SK-N-SH treated with all-trans-retinoic acid at 6 μM for 48 hours (cell line): ENCODE measurements at regions not wholly inside any gene's neighbourhood (a gene's known extent, or its start where the extent isn't known, plus 50 kb on each side); places are given as distances from the start of the nearest gene placed in this dataset.

ENCODE experiments used
- ATAC-seq: fragments of 200-7000 bp; cut with Tn5 transposase; 3 replicates; pipeline ENCODE4 v1.9.1; 2020; ENCODE audit warnings: mild to moderate bottlenecking, moderate library complexity
- ARNTL ChIP-seq: fragments of 450-650 bp; formaldehyde crosslinking; IDR thresholded peaks from 2 replicates; pipeline ENCODE4 v1.5.0; 2020; ENCODE audit warnings: low read depth, mild to moderate bottlenecking, moderate library complexity, borderline replicate concordance
- BACH2 ChIP-seq: fragments of 250-450 bp; sonication (Bioruptor Pico); IDR thresholded peaks from 2 replicates; pipeline ENCODE4 v1.9.0; 2021; ENCODE audit warnings: mild to moderate bottlenecking, borderline replicate concordance
- CSDC2 ChIP-seq: fragments of 250-450 bp; sonication (Bioruptor Pico); IDR thresholded peaks from 2 replicates; pipeline ENCODE4 v1.5.0; 2020; ENCODE audit warnings: mild to moderate bottlenecking, moderate library complexity
- ESRRG ChIP-seq: fragments of 250-450 bp; sonication (Bioruptor Pico); IDR thresholded peaks from 2 replicates; pipeline ENCODE4 v1.6.1; 2021; ENCODE audit warnings: mild to moderate bottlenecking
- GLIS3 ChIP-seq: fragments of 250-450 bp; sonication (Bioruptor Pico); IDR thresholded peaks from 2 replicates; pipeline ENCODE4 v1.5.0; 2020; ENCODE audit warnings: mild to moderate bottlenecking, moderate library complexity
- ISL1 ChIP-seq: fragments of 250-450 bp; sonication (Bioruptor Pico); IDR thresholded peaks from 2 replicates; pipeline ENCODE4 v2.1.2; 2022; ENCODE audit warnings: mild to moderate bottlenecking, moderate library complexity
- OSR1 ChIP-seq: fragments of 250-450 bp; sonication (Bioruptor Pico); IDR thresholded peaks from 2 replicates; pipeline ENCODE4 v1.8.0; 2022; ENCODE audit warnings: moderate library complexity, mild to moderate bottlenecking, inconsistent platforms
- PPARA ChIP-seq: fragments of 250-450 bp; sonication (Bioruptor Pico); IDR thresholded peaks from 2 replicates; pipeline ENCODE4 v1.5.0; 2020; ENCODE audit warnings: mild to moderate bottlenecking, borderline replicate concordance
- RARB ChIP-seq: fragments of 250-450 bp; sonication (Bioruptor Pico); IDR thresholded peaks from 2 replicates; pipeline ENCODE4 v1.8.0; 2021; ENCODE audit warnings: mild to moderate bottlenecking, moderate library complexity
- SNAI2 ChIP-seq: fragments of 250-450 bp; sonication (Bioruptor Pico); IDR thresholded peaks from 2 replicates; pipeline ENCODE4 v1.5.0; 2020; ENCODE audit warnings: mild to moderate bottlenecking, moderate library complexity
- TCF4 ChIP-seq: fragments of 250-450 bp; sonication (Bioruptor Pico); IDR thresholded peaks from 2 replicates; pipeline ENCODE4 v1.8.0; 2021; ENCODE audit warnings: mild to moderate bottlenecking, moderate library complexity, borderline replicate concordance
- TOX ChIP-seq: fragments of 250-450 bp; sonication (Bioruptor Pico); IDR thresholded peaks from 2 replicates; pipeline ENCODE4 v1.8.0; 2021; ENCODE audit warnings: mild to moderate bottlenecking, moderate library complexity, borderline replicate concordance
- ZC3H10 ChIP-seq: fragments of 250-450 bp; sonication (Bioruptor Pico); IDR thresholded peaks from 2 replicates; pipeline ENCODE4 v1.5.1; 2021; ENCODE audit warnings: mild to moderate bottlenecking, moderate library complexity
- ZFP3 ChIP-seq: fragments of 250-450 bp; sonication (Bioruptor Pico); IDR thresholded peaks from 2 replicates; pipeline ENCODE4 v1.5.0; 2020; ENCODE audit warnings: mild to moderate bottlenecking, moderate library complexity
- ZFP30 ChIP-seq: fragments of 450-650 bp; formaldehyde crosslinking; IDR thresholded peaks from 2 replicates; pipeline ENCODE4 v1.5.0; 2022; ENCODE audit warnings: mild to moderate bottlenecking, moderate library complexity
- ZNF70 ChIP-seq: fragments of 450-650 bp; formaldehyde crosslinking; IDR thresholded peaks from 2 replicates; pipeline ENCODE4 v1.5.0; 2020; ENCODE audit warnings: mild to moderate bottlenecking, moderate library complexity
- ZNF8 ChIP-seq: fragments of 450-650 bp; formaldehyde crosslinking; IDR thresholded peaks from 2 replicates; pipeline ENCODE4 v1.5.0; 2020; ENCODE audit warnings: mild to moderate bottlenecking, moderate library complexity
- TF ChIP-seq, protein P1 (sequence below): fragments of 250-450 bp; sonication (Bioruptor Pico); IDR thresholded peaks from 2 replicates; pipeline ENCODE4 v1.8.0; 2020; ENCODE audit warnings: mild to moderate bottlenecking, moderate library complexity, borderline replicate concordance
- TF ChIP-seq, protein P2 (sequence below): fragments of 250-450 bp; sonication (Bioruptor Pico); IDR thresholded peaks from 2 replicates; pipeline ENCODE4 v1.5.1; 2020; ENCODE audit warnings: low read depth, mild to moderate bottlenecking, moderate library complexity
- TF ChIP-seq, protein P3 (sequence below): fragments of 250-450 bp; sonication (Bioruptor Pico); IDR thresholded peaks from 2 replicates; pipeline ENCODE4 v1.5.0; 2020; ENCODE audit warnings: mild to moderate bottlenecking, moderate library complexity
- TF ChIP-seq, protein P4 (sequence below): fragments of 250-450 bp; sonication (Bioruptor Pico); IDR thresholded peaks from 2 replicates; pipeline ENCODE4 v1.8.0; 2021; ENCODE audit warnings: low read depth, mild to moderate bottlenecking, moderate library complexity, borderline replicate concordance
- TF ChIP-seq, protein P5 (sequence below): fragments of 250-450 bp; sonication (Bioruptor Pico); IDR thresholded peaks from 2 replicates; pipeline ENCODE4 v1.5.1; 2021; ENCODE audit warnings: mild to moderate bottlenecking, moderate library complexity

DNA sequence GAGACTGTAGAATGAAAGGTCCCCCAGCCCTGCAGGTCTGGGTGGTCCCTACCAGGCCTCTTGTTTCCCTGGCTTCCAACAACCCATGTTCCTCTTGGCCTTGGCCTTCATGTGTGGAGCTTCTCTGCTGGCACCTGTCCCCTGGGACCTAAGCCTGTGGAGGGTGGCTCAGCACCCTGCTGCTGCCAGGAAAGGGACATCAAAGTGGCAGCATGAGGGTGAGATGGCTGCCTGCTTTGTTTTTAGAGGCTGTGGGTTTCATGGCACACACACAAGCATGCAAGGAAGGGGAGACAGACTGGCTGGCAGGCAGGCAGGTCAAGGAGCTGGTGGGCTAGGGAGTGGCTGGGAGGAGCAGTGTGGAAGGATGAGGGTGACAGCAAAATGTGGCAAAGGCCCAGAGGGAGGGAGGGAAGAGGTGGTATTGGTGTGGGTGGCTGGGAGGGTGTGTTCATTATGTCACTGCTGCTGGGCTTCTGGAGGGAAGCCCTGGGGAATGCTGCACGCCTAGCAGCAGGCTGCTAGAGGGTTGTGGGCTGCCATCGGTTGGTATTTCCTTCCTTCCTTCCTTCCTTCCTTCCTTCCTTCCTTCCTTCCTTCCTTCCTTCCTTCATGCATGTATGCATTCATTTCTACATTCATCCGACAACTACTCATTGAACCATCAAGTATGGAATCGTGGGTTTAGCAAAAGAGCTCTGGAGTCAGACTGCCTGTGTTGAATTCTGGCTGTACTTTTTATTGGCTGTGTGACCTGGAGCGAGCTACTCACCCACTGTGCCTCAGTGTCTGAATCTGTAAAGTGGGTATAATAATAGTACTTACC is 128.7 kb upstream of the PJA1 start:
- no peak for TF ChIP-seq SNAI2
- TF ChIP-seq, protein P1, sequence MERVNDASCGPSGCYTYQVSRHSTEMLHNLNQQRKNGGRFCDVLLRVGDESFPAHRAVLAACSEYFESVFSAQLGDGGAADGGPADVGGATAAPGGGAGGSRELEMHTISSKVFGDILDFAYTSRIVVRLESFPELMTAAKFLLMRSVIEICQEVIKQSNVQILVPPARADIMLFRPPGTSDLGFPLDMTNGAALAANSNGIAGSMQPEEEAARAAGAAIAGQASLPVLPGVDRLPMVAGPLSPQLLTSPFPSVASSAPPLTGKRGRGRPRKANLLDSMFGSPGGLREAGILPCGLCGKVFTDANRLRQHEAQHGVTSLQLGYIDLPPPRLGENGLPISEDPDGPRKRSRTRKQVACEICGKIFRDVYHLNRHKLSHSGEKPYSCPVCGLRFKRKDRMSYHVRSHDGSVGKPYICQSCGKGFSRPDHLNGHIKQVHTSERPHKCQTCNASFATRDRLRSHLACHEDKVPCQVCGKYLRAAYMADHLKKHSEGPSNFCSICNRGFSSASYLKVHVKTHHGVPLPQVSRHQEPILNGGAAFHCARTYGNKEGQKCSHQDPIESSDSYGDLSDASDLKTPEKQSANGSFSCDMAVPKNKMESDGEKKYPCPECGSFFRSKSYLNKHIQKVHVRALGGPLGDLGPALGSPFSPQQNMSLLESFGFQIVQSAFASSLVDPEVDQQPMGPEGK (CRISPR knock-in tag), result no peak
- TF ChIP-seq ESRRG, result no peak
- TF ChIP-seq CSDC2 (CRISPR knock-in tag), result no peak
- no peak for TF ChIP-seq ZNF70 (CRISPR knock-in tag)

DNA sequence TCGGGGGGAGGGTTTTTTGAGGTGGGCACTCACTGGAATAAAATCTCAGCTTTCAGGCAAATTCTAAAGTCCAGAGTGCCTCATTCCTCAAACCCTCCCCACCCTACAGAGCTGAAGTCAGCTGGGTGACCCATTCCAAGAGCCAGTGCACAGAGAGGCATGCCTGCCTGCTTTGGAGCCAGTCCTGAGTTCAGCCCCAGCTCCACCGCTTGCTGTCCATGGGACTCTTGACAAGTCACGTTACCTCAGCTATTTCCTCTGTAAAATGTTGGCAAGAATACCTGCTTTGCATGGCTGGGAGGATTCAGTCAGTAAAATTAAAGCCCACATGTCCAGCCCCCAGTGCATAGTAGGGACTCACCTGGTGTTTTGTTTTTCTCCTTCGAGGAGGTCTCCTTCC is 125.9 kb upstream of the PJA1 start:
- TF ChIP-seq ZNF70 (CRISPR knock-in tag) (no peak), RARB (CRISPR knock-in tag) (no peak), ZFP30 (CRISPR knock-in tag) (no peak), CSDC2 (CRISPR knock-in tag) (no peak), GLIS3 (no peak), ISL1 (CRISPR knock-in tag) (no peak), TOX (CRISPR knock-in tag) (no peak), PPARA (CRISPR knock-in tag) (no peak), OSR1 (CRISPR knock-in tag) (no peak), ZC3H10 (CRISPR knock-in tag) (no peak), ZFP3 (CRISPR knock-in tag) (no peak)
- TF ChIP-seq, protein P2, sequence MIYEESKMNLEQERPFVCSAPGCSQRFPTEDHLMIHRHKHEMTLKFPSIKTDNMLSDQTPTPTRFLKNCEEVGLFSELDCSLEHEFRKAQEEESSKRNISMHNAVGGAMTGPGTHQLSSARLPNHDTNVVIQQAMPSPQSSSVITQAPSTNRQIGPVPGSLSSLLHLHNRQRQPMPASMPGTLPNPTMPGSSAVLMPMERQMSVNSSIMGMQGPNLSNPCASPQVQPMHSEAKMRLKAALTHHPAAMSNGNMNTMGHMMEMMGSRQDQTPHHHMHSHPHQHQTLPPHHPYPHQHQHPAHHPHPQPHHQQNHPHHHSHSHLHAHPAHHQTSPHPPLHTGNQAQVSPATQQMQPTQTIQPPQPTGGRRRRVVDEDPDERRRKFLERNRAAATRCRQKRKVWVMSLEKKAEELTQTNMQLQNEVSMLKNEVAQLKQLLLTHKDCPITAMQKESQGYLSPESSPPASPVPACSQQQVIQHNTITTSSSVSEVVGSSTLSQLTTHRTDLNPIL (CRISPR knock-in tag), result no peak
- TF ChIP-seq, protein P3, sequence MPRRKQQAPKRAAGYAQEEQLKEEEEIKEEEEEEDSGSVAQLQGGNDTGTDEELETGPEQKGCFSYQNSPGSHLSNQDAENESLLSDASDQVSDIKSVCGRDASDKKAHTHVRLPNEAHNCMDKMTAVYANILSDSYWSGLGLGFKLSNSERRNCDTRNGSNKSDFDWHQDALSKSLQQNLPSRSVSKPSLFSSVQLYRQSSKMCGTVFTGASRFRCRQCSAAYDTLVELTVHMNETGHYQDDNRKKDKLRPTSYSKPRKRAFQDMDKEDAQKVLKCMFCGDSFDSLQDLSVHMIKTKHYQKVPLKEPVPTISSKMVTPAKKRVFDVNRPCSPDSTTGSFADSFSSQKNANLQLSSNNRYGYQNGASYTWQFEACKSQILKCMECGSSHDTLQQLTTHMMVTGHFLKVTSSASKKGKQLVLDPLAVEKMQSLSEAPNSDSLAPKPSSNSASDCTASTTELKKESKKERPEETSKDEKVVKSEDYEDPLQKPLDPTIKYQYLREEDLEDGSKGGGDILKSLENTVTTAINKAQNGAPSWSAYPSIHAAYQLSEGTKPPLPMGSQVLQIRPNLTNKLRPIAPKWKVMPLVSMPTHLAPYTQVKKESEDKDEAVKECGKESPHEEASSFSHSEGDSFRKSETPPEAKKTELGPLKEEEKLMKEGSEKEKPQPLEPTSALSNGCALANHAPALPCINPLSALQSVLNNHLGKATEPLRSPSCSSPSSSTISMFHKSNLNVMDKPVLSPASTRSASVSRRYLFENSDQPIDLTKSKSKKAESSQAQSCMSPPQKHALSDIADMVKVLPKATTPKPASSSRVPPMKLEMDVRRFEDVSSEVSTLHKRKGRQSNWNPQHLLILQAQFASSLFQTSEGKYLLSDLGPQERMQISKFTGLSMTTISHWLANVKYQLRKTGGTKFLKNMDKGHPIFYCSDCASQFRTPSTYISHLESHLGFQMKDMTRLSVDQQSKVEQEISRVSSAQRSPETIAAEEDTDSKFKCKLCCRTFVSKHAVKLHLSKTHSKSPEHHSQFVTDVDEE (CRISPR knock-in tag), result no peak
- ATAC-seq, result no peak

More for the DNA sequence above, 128.7 kb upstream of the PJA1 start:
- no peak for ATAC-seq

DNA sequence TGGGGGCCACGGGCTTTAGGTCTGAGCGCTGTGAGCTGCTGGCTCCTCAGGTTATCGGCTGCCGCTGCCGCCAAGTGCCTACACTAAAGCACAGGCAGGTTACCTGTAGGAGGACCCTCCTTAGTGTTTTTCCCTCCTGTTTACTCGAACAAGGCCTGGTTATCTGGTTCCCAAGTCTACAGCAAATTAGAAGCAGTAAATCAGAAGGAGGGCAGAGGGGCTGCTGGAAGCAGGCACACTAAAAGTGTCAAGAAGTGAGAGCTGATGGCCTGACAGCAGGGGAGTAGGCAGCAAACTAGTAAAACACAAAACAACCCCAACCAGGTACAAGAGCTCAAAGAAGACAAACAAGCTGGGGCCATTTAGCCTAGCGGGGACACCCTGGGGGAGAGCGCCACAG is 125.0 kb upstream of the PJA1 start:
- ATAC-seq, result no peak
- TF ChIP-seq, protein P4, sequence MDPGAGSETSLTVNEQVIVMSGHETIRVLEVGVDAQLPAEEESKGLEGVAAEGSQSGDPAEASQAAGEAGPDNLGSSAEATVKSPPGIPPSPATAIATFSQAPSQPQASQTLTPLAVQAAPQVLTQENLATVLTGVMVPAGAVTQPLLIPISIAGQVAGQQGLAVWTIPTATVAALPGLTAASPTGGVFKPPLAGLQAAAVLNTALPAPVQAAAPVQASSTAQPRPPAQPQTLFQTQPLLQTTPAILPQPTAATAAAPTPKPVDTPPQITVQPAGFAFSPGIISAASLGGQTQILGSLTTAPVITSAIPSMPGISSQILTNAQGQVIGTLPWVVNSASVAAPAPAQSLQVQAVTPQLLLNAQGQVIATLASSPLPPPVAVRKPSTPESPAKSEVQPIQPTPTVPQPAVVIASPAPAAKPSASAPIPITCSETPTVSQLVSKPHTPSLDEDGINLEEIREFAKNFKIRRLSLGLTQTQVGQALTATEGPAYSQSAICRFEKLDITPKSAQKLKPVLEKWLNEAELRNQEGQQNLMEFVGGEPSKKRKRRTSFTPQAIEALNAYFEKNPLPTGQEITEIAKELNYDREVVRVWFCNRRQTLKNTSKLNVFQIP, result no peak
- TF ChIP-seq BACH2 (no peak), OSR1 (CRISPR knock-in tag) (no peak)

DNA sequence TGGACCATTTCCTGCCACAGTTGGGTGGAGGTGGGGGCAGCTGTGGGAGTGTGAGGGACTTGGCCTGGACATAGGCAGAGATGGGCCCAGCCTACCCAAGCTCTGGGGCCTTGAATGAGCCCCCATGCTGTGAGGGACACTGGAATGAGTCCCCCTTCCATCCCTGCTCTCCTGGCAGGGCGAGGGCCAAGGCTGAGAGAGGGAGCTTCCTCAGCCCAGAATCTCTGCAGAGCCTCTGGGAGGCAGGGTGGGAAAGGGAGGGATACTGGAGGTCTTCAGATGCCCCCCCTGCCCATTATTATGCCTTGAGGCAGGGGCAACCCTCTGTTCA is 124.5 kb upstream of the PJA1 start:
- TF ChIP-seq RARB (CRISPR knock-in tag) (no peak), GLIS3 (no peak), CSDC2 (CRISPR knock-in tag) (no peak), ZC3H10 (CRISPR knock-in tag) (no peak), ISL1 (CRISPR knock-in tag) (no peak), OSR1 (CRISPR knock-in tag) (no peak), ZFP3 (CRISPR knock-in tag) (no peak), ESRRG (no peak), TCF4 (CRISPR knock-in tag) (no peak), ZNF8 (CRISPR knock-in tag) (no peak), ARNTL (CRISPR knock-in tag) (no peak), ZFP30 (CRISPR knock-in tag) (no peak)
- TF ChIP-seq, protein P5, sequence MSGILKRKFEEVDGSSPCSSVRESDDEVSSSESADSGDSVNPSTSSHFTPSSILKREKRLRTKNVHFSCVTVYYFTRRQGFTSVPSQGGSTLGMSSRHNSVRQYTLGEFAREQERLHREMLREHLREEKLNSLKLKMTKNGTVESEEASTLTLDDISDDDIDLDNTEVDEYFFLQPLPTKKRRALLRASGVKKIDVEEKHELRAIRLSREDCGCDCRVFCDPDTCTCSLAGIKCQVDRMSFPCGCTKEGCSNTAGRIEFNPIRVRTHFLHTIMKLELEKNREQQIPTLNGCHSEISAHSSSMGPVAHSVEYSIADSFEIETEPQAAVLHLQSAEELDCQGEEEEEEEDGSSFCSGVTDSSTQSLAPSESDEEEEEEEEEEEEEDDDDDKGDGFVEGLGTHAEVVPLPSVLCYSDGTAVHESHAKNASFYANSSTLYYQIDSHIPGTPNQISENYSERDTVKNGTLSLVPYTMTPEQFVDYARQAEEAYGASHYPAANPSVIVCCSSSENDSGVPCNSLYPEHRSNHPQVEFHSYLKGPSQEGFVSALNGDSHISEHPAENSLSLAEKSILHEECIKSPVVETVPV (CRISPR knock-in tag), result no peak
- TF ChIP-seq, protein P4, result no peak
- TF ChIP-seq, all 23 proteins: peak for 0
- ATAC-seq, result no peak
